ENCODE measurements at regions not wholly inside any gene's neighbourhood (a gene's known extent, or its start where the extent isn't known, plus 50 kb on each side); places are given as distances from the start of the nearest gene placed in this dataset.

DNA sequence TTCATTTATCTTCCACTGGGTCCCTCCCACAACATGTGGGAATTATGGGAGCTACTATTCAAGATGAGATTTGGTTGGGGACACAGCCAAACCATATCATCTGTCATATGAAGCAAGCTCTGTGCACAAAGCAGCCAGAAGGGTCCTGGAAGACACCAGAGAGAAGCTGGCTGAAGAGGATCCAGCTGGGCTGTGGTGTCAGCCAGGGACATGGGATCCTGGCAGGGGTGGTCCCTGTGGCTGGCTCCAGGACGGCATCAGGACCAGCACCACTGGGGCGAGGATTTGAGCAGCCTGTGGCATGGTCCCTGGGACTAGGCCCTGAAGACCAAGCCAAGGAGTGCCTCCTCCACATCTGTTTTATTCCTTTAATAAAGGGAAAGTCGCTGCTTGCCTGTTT lies 84.8 kb upstream of the HDAC4 start:
- TF ChIP-seq, protein P1, sequence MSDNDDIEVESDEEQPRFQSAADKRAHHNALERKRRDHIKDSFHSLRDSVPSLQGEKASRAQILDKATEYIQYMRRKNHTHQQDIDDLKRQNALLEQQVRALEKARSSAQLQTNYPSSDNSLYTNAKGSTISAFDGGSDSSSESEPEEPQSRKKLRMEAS (IDR thresholded peaks at IDR 0.05; ENCODE audit: insufficient read depth, insufficient read length) = no peak
- TF ChIP-seq POLR2AphosphoS5 (IDR thresholded peaks at IDR 0.05; ENCODE audit: insufficient read depth, low read depth, low read length) (no peak), MYC (IDR thresholded peaks at IDR 0.05; ENCODE audit: low read depth, low read length) (no peak), GATA2 (IDR thresholded peaks at IDR 0.05; ENCODE audit: insufficient read depth, insufficient read length, low read depth, low read length) (no peak), JUN (IDR thresholded peaks at IDR 0.05; ENCODE audit: borderline replicate concordance, insufficient read depth, insufficient read length, low read depth) (no peak), EZH2 (IDR thresholded peaks at IDR 0.05; ENCODE audit: borderline replicate concordance, low read depth, low read length, severe bottlenecking) (no peak), FOS (IDR thresholded peaks at IDR 0.05; ENCODE audit: borderline replicate concordance, insufficient read depth, low read length) (no peak), POLR2A (IDR thresholded peaks at IDR 0.05; ENCODE audit: low read depth, low read length) (no peak)
- TF ChIP-seq, protein P2, sequence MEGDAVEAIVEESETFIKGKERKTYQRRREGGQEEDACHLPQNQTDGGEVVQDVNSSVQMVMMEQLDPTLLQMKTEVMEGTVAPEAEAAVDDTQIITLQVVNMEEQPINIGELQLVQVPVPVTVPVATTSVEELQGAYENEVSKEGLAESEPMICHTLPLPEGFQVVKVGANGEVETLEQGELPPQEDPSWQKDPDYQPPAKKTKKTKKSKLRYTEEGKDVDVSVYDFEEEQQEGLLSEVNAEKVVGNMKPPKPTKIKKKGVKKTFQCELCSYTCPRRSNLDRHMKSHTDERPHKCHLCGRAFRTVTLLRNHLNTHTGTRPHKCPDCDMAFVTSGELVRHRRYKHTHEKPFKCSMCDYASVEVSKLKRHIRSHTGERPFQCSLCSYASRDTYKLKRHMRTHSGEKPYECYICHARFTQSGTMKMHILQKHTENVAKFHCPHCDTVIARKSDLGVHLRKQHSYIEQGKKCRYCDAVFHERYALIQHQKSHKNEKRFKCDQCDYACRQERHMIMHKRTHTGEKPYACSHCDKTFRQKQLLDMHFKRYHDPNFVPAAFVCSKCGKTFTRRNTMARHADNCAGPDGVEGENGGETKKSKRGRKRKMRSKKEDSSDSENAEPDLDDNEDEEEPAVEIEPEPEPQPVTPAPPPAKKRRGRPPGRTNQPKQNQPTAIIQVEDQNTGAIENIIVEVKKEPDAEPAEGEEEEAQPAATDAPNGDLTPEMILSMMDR (IDR thresholded peaks at IDR 0.05; ENCODE audit: extremely low read depth in 1 of 2, insufficient read depth in 1 of 2, low read depth in 1 of 2, low read length in 2 of 2) = no peak
- H2AFZ ChIP-seq (ENCODE audit: low read depth, low read length) = no peak overlapping the region
- no peak overlapping the region for H3K9ac ChIP-seq (replicated peaks; ENCODE audit: extremely low read depth, insufficient read depth, low read length)
- no peaks in the 10 kb centered on the region for H3K9me3 ChIP-seq (replicated peaks; ENCODE audit: control insufficient read depth, insufficient read depth, low read length)
- ChIA-PET POLR2A (no interaction called here), CTCF (no interaction called here)
- intact Hi-C loops (cut with micrococcal nuclease) (no loop called here), dilution Hi-C loops (cut with MboI; ENCODE audit: extremely low pct_ligation_motif_present, low sequenced_read_pairs) (no loop called here)
- H3K4me1 ChIP-seq (ENCODE audit: control insufficient read depth, extremely low read depth, insufficient read depth, low read length) = no peaks in the 10 kb centered on the region
- H3K4me2 ChIP-seq (ENCODE audit: insufficient read depth, low read length) = no peak overlapping the region
- BruUV-seq (replicated peaks) = no TSS peak
- no peaks in the 10 kb centered on the region for H4K20me1 ChIP-seq (replicated peaks; ENCODE audit: control insufficient read depth, extremely low read depth, insufficient read depth, low read length)
- FAIRE-seq = no peak
- no peaks in the 10 kb centered on the region for H3K36me3 ChIP-seq (ENCODE audit: control insufficient read depth in 2 of 2, extremely low read depth in 1 of 2, insufficient read depth in 2 of 2, low read length in 2 of 2)
- no peak overlapping the region for H3K4me3 ChIP-seq (replicated peaks in 1 of 3; ENCODE audit: insufficient read depth in 1 of 3, low read depth in 1 of 3, low read length in 3 of 3)
- no peaks in the 10 kb centered on the region for H3K9me1 ChIP-seq (replicated peaks; ENCODE audit: control insufficient read depth, extremely low read depth, insufficient read depth, low read length)
- no peaks in the 10 kb centered on the region for H3K27me3 ChIP-seq (ENCODE audit: control insufficient read depth in 2 of 2, insufficient read depth in 2 of 2, low read length in 2 of 2)
- H3K79me2 ChIP-seq (ENCODE audit: control insufficient read depth, insufficient read depth, low read length) = no peaks in the 10 kb centered on the region
- H3K27ac ChIP-seq (ENCODE audit: insufficient read depth, low read depth, low read length) = no peak overlapping the region
- no peak for DNase-seq (ENCODE audit: low read depth, low spot score)
